Limb (tissue), 2 donors: ENCODE measurements at regions not wholly inside any gene's neighbourhood (a gene's known extent, or its start where the extent isn't known, plus 50 kb on each side); places are given as distances from the start of the nearest gene placed in this dataset.

Experiments
- DNase-seq, 2 donors: peaks; one replicate each; pipeline ENCODE4 v3.0.0-alpha.2; 2016; ENCODE audit errors: extremely low spot score in 2 of 2

- no peak for DNase-seq
These were observed 282.0 kb upstream of the PPFIA2 start for GRCh38 chr12:82040987-82041743.

- no peak for DNase-seq
These were observed 275.6 kb upstream of the PPFIA2 start for GRCh38 chr12:82034769-82035168.

- no peak for DNase-seq
These were observed 270.8 kb upstream of the PPFIA2 start for GRCh38 chr12:82029936-82030335.

GRCh38 chr12:82028772-82029171 is 269.6 kb upstream of the PPFIA2 start:
- DNase-seq = no peak

GRCh38 chr12:82027612-82028011 is 268.5 kb upstream of the PPFIA2 start:
- no peak for DNase-seq

GRCh38 chr12:82025462-82025861 is 266.3 kb upstream of the PPFIA2 start:
- no peak for DNase-seq

GRCh38 chr12:82019533-82019932 is 260.4 kb upstream of the PPFIA2 start:
- DNase-seq = no peak

- no peak for DNase-seq
These were observed 256.6 kb upstream of the PPFIA2 start for GRCh38 chr12:82015623-82016347.

- no peak for DNase-seq
These were observed 253.0 kb upstream of the PPFIA2 start for GRCh38 chr12:82012176-82012575.

- no peak for DNase-seq
These were observed 250.4 kb upstream of the PPFIA2 start for GRCh38 chr12:82009524-82009923.

- DNase-seq = no peak
These were observed 249.1 kb upstream of the PPFIA2 start for GRCh38 chr12:82008251-82008650.

- DNase-seq = no peak
These were observed 239.7 kb upstream of the PPFIA2 start for GRCh38 chr12:81998761-81999378.

- no peak for DNase-seq
These were observed 233.3 kb upstream of the PPFIA2 start for GRCh38 chr12:81992461-81992860.

GRCh38 chr12:81991868-81992267 is 232.7 kb upstream of the PPFIA2 start:
- DNase-seq = no peak

GRCh38 chr12:81988362-81988761 is 229.2 kb upstream of the PPFIA2 start:
- DNase-seq = no peak

- no peak for DNase-seq
These were observed 228.2 kb upstream of the PPFIA2 start for GRCh38 chr12:81987371-81987770.

- no peak for DNase-seq
These were observed 217.5 kb upstream of the PPFIA2 start for GRCh38 chr12:81976661-81977060.

- no peak for DNase-seq
These were observed 215.6 kb upstream of the PPFIA2 start for GRCh38 chr12:81974762-81975161.

GRCh38 chr12:81968421-81968820 is 209.3 kb upstream of the PPFIA2 start:
- DNase-seq = no peak

- DNase-seq = no peak
These were observed 204.5 kb upstream of the PPFIA2 start for GRCh38 chr12:81963636-81964035.

- no peak for DNase-seq
These were observed 203.9 kb upstream of the PPFIA2 start for GRCh38 chr12:81963026-81963425.

- DNase-seq = no peak
These were observed 203.1 kb upstream of the PPFIA2 start for GRCh38 chr12:81962126-81962856.
